Epithelial cell of proximal tubule (primary cell): ENCODE measurements at regions not wholly inside any gene's neighbourhood (a gene's known extent, or its start where the extent isn't known, plus 50 kb on each side); places are given as distances from the start of the nearest gene placed in this dataset.
"Not testable (repeated sequence)": the region's sequence is repeated elsewhere in the genome, so short reads cannot be mapped to it uniquely, and the experiment has no call there.

Experiments used
- DNase-seq: peaks from one replicate; pipeline ENCODE4 v3.0.0-alpha.2; 2011; ENCODE audit warnings: low read depth
- H3K4me3 ChIP-seq: 2 replicates; pipeline ENCODE4 v1.5.1; 2011; ENCODE audit warnings: low read depth, mild to moderate bottlenecking, low read length
- CTCF ChIP-seq: conservative IDR thresholded peaks from 2 replicates; pipeline ENCODE4 v1.5.1; 2012; ENCODE audit warnings: low read depth, mild to moderate bottlenecking, low read length

DNA sequence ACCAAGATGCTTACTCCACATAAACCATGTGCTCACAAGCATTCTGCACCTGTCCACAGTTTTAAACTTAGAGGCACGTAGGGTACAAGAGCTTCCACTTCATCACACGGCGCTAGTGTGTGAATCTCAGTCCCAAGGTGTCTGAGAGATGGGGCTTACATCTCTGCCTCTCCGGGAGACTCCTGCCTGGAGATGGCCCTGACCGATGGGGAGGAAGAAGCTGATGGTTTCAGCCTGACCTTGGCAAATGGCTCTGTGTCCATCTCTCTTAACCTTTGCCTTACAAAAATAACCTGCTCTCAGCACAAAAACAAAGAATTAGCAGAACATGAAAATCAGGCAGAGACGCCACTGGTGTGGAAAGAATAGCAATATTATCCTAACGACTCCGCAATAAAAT, 559.3 kb upstream of the B3GAT1 start:
- no peak for DNase-seq
- no peak for TF ChIP-seq CTCF
- no peak overlapping the region for H3K4me3 ChIP-seq

GRCh38 chr11:134967746-134968145, 555.7 kb upstream of the B3GAT1 start:
- TF ChIP-seq CTCF = no peak
- no peak for DNase-seq
- H3K4me3 ChIP-seq = no peak overlapping the region

GRCh38 chr11:134961386-134961785, 549.3 kb upstream of the B3GAT1 start:
- not testable (repeated sequence) for H3K4me3 ChIP-seq, DNase-seq

DNA sequence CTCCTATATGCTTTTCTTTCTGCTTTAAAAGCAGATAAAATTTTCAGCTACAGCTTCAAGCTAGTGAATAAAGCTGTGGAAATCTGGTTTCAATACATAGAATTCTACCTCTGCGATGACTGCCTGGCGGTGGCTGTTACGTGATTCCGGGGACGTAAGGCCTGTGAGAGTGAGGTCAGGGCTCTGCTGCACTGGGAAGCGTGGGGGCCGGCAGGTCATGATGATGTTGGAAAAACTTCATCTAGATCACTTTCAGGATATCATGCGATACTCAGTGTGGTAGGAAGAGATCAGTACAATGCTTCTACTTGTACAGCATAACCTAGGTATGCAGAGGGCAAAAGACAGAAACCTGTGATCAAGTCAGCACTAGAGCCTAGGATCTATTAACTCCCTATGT, 546.8 kb upstream of the B3GAT1 start:
- no peak for TF ChIP-seq CTCF
- DNase-seq = no peak
- H3K4me3 ChIP-seq = no peak overlapping the region

DNA sequence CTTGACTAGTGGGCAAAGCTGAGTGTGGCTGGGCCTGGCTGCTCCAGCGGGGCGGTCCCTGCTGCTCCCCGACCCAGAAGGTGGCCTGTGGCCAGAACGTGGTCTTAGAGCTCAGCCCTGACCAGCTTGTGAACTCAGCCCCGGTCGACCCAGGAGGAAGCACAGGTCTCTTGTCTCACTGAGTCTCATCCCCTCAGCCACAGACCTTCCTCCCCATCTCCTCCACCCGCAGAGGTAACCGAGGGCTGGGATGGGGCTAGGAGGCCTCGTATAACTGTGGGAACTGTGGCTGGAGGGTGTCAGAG, 546.2 kb upstream of the B3GAT1 start:
- TF ChIP-seq CTCF = no peak
- no peak overlapping the region for H3K4me3 ChIP-seq
- DNase-seq = no peak

- no peak for TF ChIP-seq CTCF
- DNase-seq = no peak
- H3K4me3 ChIP-seq = no peak overlapping the region
These were observed 545.7 kb upstream of the B3GAT1 start for GRCh38 chr11:134957540-134958335.

GRCh38 chr11:134956450-134957210, 544.6 kb upstream of the B3GAT1 start:
- no peak for DNase-seq
- no peak overlapping the region for H3K4me3 ChIP-seq
- TF ChIP-seq CTCF = no peak

DNA sequence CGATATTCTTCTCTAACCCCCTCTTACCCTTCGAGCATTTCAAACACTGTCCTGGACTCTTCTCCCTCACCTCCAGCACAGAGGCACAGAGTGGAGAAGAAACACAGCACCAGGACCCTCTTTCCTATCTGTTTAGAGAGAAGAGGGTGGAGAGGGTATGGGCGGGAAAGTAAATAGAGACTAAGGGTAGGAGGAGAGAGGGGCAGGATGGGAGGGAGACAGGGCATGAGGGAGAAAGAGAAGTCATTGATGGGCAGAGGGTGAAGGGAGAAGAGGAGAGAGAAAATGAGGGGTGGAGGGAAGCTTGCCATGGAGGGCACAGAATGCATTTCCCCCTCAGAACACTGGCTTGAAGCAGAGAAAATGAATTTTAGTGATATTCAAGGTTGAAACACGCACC, 543.9 kb upstream of the B3GAT1 start:
- not testable (repeated sequence) for DNase-seq, H3K4me3 ChIP-seq
